ENCODE measurements at regions not wholly inside any gene's neighbourhood (a gene's known extent, or its start where the extent isn't known, plus 50 kb on each side); places are given as distances from the start of the nearest gene placed in this dataset.
"Not testable (repeated sequence)": the region's sequence is repeated elsewhere in the genome, so short reads cannot be mapped to it uniquely, and the experiment has no call there.

DNA sequence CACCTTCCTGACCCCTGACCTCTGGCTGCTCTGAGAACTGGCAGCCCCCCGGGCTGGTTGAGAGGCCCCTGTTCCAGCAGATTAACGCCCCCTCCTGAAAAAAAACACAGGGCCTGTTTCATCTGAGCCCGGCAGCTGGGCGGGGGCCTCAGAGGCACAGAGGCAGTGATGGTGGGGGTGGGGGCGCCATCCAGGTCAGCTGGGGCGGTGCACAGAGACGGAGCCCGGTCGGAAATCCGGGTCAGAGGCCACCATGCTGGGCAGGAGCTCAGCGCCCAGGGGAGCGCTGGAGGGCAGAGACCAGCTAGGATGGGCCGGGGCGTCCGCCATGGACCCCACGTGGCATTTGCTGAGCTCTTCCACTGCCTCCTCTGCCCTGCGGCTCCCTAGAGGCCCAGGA lies 68.0 kb downstream of the UNCX start:
- DNase-seq: no peak

DNA sequence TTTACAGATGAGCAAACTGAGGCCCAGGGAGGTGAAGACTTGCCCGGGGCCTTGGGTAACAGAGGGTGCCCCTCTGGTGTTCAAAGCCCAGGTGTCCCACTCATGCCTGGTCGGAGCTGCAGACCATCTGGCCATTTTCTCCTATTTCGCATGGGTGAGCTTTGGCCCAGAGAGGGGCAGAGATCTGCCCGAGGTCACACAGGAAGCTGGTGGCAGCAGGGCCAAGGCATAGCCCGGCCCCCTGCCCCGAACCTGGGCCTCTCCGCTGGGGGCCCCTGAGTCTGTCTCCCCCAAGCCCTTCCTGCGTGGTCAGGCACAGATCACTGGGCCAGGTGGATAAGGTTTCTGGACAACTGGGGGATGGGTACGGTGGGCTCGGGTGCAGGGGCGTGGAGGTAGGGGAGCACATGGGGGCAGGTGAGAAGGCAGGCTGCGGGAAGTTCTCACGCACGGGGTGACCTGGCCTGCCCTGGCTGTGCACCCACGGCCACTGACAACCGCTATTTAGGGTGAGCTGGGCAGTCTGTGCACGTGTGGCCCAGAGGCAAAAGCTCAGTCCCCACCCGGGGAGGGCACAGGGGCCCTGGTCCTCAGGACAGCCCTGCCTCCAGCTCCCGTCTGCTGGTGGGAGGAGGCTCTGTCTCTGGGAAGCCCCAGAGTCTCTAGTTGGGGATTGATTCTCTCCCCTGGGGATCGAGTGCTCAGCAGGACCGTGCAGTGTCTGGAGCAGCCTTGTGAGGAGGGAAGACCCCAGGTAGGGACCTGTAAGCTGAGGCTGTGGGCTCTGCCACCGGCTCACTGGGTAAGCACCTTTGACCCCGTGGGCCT lies 68.6 kb downstream of the UNCX start:
- DNase-seq: no peak

- DNase-seq: no peak
These were observed 69.2 kb downstream of the UNCX start for GRCh38 chr7:1301882-1302251.

GRCh38 chr7:1302936-1303335 lies 70.3 kb downstream of the UNCX start:
- DNase-seq: no peak

- DNase-seq: not testable (repeated sequence)
These were observed 71.3 kb downstream of the UNCX start for GRCh38 chr7:1304011-1304410.

GRCh38 chr7:1305873-1306272 lies 73.2 kb downstream of the UNCX start:
- no peak for DNase-seq

DNA sequence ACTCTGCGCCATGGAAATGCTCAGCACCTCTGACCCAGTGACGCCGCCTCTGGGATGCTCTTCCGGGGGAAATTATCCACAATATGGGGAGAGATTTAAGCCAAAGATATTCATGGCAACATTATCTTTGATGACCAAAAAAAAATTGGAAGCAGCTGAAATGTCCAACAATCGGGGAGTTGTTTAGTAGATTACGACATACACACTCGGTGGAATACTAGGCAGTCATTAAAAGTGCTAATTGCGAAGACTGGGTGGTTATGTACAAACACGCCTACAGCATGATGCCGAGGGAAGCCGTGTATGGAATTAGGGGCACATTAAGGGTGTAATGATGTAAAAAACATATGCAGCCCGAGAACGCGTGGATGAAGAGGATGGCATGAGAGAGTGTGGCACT lies 75.2 kb downstream of the UNCX start:
- no peak for DNase-seq

DNA sequence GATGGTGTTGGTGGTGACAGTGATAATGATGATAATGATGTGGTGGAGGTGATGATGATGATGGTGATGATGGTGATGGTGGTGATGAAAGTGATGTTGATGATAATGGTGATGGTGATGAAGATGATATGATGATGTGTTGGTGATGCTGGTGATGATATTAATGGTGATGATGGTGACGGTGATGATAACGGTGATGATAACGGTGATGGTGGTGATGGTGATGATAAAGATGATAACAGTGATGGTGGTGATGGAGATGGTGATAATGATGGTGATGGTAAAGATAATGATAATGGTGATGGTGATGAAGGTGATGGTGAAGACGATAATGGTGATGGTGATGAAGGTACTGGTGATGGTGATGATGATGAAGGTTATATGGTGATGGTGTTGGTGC lies 76.6 kb downstream of the UNCX start:
- no peak for DNase-seq

DNA sequence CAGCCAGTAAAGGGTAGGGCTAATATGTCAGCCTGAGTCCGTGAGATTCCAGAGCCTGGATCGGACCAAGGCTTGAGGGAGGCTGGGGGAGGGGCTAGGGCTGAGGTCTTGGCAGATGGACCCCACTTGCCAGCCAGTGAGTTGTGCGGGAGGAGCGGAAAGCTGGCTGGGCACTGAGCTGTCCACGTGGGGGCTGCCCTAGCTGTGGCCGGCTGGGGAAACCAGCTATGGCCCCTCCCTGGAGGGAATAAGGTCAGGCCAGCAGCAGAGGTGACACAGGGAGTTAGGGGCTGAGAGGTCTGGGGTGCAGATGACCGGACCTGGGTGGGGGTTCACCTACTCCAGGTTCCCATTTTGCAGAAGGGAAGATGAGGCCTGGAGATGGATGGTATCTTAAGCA lies 77.3 kb downstream of the UNCX start:
- DNase-seq: no peak

GRCh38 chr7:1310936-1311335 lies 78.3 kb downstream of the UNCX start:
- DNase-seq: no peak

- no peak for DNase-seq
These were observed 78.9 kb downstream of the UNCX start for GRCh38 chr7:1311406-1312135.

- no peak for DNase-seq
These were observed 79.7 kb downstream of the UNCX start for GRCh38 chr7:1312136-1313070.

GRCh38 chr7:1313613-1314012 lies 80.9 kb downstream of the UNCX start:
- no peak for DNase-seq

DNA sequence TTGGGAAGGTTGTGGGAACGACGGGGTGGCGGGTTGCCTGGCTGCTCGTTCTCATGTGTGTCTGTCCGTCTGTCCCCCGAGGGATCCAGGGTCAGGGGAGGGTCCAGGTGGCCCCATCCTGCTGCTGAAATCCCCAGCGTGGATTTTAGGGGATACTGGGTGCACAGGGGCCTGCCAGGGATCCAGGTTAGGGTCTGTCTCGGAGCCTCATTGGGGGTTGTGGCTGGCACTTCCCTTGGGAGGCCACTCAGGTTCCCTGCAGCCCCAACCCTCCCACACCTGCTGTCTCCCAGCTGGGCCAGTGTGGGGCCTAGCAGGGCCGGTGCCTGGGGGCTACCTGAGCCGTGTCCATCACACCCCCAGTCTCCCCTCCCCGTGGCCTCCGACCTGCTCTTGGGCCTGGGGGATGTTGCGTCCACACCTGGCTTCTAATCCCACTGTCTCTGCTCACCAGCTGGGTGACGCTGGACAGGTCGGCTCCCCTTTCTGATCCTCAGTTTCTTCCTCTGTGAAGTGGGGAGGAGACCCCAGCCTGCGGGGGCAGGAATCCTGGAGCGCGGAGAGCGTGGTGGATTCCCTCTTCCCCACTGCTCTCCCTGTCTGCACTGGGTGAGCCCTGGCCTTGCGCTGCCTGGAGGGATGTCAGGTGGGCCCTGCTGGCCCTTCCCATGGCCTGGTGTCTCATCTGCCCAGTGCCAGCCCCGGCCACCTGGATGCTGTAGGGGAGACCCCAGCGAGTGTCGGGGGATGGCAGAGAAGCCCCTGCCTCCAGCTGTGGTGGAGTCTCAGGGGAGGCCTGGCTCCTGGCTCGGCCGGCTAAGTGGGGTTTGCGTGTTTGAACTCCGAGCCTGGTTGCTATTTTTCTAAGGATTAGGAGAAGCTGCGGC lies 81.6 kb downstream of the UNCX start:
- no peak for DNase-seq

DNA sequence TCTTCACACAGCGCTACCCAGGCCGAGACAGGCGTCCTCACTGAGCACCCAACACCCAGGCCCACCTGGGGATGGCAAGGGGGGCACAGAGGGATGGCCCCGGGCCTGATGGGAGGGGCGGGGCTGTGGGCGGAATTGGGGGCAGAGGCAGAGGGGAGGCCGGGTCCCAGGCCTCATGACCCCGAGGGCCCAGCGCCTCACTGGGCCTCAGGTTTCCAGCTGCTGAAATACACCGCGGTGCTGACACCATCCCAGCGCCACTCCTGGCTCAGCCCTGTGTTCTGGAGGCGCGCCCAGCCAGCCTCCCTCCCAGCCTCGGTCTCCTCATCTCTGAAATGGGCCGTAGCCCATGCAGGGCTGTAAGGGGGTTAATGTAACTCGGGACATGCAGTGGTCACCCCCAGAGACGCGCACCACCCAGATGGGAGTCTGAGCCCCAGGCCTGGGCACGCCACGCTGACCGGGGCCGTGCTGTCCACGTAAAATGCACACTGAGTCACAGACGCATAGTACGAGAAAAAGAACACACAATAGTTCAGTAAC lies 82.3 kb downstream of the UNCX start:
- DNase-seq: no peak

GRCh38 chr7:1316086-1316485 lies 83.4 kb downstream of the UNCX start:
- DNase-seq: no peak

GRCh38 chr7:1317646-1318045 lies 85.0 kb downstream of the UNCX start:
- no peak for DNase-seq

GRCh38 chr7:1318051-1318450 lies 85.4 kb downstream of the UNCX start:
- DNase-seq: no peak

DNA sequence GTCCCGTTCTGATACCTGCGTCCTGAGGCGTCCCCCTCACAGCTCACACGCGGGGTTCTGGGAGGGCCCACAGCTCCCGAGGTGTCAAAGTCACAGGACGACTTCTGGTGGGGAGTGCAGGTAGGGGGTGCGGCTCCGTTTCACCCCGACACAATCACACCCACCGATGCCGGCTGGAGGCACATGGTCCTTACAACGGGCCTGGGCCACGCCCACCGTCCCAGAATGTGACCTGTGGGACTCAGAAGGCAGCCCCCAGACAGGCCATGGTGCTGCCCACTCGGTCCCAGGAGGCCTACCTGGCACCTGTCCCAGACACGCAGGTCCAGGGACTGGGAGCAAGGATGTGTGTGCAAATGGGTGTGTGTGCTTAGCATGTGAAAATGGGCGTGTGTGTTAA lies 86.0 kb downstream of the UNCX start:
- DNase-seq: no peak

- DNase-seq: no peak
These were observed 88.1 kb downstream of the UNCX start for GRCh38 chr7:1320616-1321240.

GRCh38 chr7:1321411-1322239 lies 89.0 kb downstream of the UNCX start:
- no peak for DNase-seq

Data from activated CD8-positive, alpha-beta memory T cell treated with anti-CD3 and anti-CD28 coated beads, Interleukin-2, amount 50 U/mL, for 4 hours (primary cell).